Medulla oblongata (tissue), 1 donor: ENCODE measurements at regions not wholly inside any gene's neighbourhood (a gene's known extent, or its start where the extent isn't known, plus 50 kb on each side); places are given as distances from the start of the nearest gene placed in this dataset.
A peak's percentile ranks its signal among the peaks of the same experiment; 100 is the strongest.

Experiments used
- DNase-seq: peaks from one replicate; pipeline ENCODE4 v3.0.0-alpha.2; 2015; ENCODE audit errors: extremely low spot score

DNA sequence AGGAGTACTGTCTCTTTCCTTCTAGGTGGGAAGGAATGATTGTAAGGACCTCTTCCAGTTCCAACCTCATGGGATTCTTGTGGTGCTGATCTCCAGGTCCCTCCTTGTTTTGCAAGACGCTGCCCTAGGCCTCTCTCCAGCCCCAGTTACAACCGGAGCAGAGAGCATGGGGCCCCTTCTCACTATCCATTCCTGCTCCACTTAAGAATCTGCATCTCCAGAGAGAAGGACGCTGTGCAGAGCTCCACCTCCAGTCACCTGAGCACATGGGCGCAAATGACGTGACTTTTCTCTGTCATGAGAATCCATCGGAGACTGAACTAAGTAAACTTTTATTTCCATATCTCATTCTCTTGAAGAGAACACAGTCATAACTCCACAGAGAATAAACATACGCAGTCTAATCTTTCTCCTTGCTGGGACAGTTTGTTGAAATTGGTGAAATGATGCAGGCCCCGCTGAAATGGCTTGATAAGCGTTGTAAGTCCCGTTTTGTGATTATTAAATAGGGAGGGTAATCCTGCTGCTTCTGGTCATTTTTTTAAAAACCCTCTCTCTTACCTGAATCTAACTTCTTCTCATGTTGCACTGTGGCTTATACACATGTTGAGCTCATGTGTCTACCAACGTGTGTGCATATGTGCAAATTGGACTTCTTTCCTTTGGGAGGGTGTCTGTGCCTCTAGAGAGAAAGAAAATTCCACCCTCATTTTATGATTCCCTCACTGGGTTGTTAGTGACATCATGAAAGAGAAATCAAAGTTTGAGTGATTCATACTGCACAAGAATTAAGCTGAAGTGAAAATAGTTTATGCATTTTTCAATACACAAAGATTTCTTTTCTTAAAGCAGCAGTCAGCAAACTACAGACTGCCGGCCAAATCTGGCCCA lies 133.2 kb upstream of the TBX20 start:
- DNase-seq: no peak

DNA sequence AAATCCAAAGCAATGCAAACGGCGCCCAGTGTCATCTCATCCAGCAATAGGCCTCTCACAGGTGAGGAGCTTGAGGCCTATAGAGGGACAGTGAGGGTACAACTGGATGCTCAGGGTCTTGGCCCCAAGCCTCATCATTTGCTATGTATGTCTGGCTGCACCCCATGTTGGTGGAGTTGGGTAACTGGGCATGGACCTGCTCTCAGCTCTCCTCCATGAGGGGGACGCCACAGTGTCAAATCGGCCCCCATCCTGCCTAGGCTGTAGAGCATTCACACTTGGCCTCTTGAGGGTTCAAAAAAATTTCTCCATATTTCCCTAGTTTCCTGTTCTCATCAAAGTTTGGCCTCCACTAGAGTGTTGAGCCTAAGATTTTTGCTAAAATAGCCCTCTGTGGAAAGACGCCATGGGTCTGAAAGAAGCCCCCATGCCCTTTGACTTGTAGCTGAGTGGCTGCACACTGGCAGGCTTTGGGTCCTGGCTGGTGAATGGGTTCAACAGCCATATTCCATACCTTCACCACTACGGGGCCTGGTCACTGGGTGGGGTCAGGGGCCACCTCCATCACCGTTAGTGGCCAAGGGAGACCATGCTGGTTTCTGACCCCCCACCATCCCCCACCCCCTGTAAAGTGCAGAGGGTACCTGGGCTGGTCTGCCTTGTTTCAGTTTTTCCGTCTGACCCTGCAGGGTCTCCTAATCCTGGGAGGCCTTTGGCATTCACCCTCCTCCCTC lies 132.3 kb upstream of the TBX20 start:
- DNase-seq: no peak

DNA sequence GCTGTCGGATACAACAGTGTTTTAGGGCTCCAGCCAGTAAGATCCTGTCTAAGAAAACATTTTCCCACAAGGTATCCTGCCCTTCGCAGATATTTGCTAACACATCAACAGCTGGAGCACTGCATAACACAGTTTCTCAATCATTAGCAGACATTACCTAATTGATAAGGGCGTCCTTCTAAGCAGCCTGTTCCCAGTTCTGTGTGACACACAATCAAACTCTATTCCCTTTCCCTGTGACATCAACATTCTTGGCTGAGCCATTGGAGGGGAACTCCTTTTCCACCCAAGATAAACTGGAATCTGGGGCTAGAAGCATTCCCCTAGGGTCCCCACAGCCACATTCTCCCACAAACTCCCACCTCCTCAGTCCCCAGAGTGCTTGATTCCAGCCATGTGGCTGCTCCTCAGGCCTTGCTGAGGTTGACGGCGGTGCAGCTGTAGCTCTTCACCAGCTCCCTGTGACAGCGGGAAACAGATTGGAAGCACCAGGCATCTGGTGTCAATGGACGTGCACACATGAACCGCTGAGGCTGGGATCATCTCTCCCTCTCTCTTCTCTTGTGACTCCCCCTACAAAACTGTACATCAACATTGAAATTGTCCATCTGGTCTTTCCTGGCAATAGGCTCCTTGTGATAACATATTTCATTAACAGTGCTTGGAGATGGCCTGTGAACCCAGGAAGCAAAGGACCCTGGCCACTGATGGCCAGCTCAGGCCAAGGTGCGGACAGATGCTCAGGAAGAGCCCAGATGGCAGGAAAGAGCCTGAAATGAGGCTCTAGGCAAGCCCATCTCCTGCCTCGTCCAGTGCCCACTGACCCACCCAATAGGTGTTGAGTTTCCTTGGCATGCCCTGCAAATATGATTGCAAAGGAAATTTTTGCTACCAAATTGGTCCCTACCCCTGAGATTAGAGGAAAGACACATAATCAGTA lies 131.1 kb upstream of the TBX20 start:
- no peak for DNase-seq

DNA sequence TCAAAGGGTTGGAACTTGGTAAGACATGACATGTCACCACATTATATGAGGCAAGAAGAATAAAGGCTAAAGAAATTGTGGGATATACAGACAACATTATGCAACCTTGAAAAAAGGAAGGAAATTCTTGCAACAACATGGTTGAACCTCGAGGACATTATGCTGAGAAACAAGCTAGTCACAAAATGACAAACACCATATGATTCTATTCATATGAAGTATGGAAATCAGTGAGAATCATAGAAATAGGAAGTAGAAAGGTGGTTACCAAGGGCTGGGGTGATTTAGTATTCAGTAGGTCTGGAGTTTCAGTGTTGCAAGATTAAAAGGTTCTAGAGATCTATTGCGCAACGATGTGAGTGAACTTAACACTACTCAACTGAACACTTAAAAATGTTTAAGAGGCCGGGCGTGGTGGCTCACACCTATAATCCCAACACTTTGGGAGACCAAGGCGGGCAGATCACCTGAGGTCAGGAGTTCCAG lies 126.9 kb upstream of the TBX20 start:
- peak; percentile 43 for DNase-seq

DNA sequence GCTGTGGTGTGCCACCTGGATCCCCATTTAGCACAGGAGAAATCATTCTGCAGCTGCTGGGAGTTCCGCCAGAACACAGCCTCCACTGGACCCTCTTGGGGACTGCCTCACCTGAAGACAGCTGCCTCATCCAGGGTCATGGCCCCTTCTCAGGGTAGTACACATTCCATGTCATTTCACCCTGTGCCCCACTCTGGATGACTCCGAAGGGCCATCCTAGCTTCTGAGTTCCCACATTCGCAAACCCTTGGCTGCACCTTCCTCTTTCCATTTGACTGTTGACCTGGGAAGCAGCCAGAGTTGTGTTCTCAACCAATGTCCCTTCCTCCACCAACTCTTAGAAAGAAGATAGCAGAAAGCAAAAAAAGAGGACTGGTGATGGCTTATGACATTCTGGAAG lies 125.6 kb upstream of the TBX20 start:
- DNase-seq: peak; percentile 72

DNA sequence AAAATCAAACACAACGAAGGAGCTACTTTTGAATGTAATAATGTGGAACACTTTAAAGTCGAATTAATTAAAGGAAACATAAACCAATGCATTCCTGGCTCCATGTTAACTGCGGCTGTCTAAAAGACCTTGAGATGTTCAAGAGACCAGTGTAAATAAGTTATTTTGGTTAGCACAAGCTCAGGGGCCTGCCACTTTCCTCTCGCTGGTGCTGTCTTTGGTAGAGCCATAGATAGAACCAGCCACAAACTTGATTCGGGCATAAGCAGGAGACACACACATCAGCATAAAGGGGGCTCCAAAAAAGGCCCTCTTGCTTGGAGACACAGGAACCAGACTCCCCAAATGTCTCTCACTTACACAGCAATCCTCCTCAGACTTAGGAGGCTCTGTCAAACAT lies 121.6 kb upstream of the TBX20 start:
- DNase-seq: no peak

DNA sequence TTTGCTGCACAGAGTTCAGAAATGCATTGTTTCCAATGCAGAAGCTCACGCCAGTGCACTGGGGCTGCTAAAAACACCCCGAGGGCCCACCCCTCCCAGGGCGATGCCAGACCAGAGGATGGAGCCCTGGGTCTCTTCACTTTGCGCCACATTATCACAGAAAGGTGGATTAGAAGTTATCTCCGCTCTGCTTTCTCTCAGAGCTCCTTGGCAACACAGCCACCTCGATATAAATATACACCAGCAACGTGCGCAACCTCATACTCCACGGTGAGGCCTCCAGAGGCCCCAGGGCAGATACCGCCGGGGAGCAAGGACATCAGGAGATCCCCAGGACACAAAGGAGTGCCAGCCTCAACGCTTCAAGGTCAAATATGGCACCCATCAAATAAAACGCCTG lies 121.0 kb upstream of the TBX20 start:
- no peak for DNase-seq

DNA sequence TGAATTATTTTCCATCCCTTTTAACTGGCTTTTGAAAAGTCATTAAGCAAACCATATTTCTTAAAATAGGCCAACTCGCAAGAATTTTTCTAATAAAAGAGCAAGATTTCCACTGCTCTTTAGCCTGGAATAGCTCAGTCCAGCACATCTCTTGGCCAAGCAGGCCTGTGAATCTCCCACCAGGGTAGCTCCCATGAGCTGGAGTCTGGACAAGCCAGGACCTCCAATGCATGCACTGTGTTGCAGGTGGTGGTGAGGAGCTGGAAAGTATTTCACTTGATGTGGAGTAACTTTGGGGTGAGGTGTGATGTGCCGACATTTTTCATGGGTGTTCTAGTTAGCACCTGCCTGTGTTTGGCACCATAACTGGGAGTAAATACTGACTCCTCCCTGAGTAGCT lies 117.3 kb upstream of the TBX20 start:
- no peak for DNase-seq

DNA sequence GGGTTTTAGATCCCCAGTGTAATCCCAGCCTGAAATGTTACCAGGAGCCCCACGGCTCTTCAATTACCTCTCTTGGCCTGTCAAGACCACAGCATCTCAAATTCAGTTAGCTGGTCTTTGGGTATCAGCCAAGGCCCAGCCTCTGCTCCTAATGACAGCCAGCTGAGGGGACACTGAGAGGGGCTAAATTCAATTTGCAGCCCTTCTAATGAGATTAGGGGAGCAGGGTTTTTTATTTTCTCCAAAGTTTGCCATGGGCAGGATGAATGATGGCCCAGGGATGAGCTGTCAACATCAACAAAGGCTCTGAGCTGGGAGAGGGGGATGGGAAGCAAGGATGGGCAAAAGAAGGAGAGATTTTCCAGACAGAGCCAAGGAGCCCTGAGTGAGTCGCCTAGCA lies 116.8 kb upstream of the TBX20 start:
- no peak for DNase-seq

DNA sequence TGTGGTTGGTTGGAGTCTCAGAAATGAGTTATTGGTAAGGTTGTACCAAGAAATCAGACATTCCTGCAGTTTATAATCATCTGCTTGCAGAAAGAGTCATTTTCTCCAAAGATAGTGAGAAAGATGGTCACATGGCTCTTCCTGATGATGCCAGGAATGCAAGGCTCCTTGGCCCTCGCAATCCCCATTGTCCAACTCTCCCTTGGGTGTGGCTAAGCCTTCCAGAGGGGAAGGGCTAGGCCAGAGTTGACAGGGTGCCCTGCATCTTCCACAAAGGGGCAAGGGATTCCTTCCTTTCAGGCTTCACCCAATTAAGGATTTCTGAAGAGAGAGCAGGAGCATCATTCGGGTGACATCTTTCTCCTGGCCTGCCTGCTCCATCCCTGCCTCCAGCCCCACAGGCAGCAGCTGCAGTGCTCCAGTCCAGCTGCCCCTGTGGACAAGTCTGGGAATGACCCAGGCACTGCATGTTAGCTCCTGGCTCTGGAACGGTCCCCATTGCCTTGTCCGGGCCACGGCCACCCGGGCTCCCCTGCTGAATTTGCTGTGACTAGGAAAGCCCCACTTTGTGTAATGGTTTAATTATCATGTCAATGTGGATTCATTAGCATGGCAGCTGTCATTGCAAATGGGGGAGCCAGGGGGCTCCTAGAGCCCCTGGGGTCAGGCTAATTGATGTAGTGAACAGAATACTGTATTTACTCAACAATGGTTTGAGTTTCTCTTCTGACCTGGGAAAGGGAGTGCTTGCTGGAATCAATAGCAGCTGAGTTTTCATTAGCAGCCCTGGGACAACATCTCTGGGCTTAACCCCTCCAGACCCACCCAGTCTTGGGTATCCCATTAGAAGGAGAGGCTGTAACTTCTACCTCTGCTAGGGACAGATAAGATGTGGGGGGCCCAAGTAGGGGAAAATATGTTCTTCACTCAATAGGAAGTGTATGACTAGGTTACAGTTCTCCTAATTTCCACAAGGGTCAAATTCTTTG lies 112.6 kb upstream of the TBX20 start:
- no peak for DNase-seq

DNA sequence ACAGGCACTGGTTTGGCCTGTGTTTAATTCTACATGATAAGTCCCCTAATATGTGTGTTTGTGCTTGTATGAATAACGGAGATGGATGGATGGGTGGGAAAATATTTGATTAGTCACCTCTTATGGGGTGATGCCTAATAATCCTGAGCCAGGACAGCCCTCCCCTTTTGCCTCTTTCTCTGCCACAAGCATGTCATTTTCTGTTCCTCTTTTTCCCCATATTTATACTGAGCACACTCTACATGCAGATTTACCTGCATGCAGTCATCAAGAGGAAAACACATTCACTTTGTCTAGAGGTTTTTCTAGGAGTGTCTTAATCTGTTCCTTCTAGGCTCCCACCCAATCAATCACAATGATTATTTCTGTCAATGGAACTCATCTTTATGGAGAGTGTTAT lies 111.6 kb upstream of the TBX20 start:
- DNase-seq: no peak

DNA sequence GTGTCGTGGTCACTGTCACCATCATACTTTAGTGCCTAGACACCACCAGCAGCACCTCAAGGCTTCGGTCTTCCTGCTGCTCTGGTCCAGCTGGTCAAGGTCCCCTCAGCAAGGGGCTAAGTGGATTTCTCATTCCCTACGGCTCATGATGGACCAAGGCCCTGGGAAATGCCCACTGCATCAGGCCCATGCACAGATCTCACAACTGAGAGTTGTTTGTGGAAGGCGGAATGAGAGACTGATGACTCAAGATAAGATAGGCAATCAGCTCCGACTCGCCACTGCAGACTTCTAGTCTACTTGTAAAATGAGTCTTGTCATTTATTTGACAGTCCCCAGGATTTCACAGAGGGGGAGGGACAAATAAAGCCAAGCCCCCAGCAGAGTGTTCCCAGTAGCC lies 108.4 kb upstream of the TBX20 start:
- no peak for DNase-seq

DNA sequence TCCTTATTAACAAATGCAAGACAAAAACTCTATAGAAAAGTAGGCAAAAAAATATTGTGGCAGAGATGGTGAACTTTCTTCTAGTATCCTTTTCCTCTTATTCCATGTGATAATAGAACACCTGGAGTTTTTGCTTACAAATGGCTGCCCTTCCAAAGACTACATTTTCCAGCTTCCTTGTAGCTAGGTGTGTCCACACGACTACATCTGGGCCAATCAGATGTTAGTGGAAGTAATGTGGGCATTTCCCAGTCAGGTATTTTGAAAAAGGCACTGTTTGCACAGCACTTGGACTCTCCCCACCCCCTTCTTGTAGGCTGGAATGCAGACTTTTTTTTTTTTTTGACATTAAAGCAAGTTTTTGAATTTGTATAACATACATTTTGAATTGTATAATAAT lies 105.5 kb upstream of the TBX20 start:
- DNase-seq: no peak

DNA sequence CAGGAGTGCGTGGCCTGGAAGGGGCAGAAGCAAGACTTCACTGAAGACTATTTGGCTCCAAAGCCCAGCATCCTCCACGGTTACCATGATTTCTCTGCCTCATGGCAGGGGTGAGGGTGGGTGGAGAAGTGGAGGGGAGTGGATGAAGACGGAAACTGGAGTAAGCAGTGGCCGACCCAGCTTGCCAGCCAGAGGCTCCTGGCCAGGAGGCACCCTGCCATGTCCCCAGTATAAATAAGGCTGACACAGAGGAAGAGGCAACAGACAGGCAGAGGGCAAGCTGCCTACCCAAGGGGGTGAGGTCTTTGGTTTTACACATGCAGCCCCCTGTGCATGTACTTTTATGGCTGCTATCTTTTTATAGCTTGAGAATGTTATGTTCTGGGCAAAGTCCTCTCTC lies 102.6 kb upstream of the TBX20 start:
- peak; percentile 24 for DNase-seq

DNA sequence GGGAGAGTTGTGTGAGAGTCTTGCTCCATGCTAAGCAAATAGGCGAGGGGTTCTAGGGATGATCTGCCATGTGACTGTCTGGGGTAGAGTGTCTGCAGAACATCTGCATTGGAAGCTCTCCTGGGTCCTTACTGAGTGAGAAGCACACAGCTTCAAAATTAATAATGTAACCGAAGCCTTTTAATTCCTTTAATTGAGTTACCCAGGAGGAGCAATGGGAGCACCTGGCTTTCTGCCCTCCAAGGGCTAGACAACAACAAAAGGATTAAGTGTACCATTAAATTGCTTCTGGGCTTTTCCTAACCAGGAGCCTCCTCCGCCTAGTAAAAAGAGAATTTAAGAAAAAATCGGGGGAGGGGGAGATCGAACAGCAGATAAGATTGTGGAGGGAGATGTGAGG lies 102.0 kb upstream of the TBX20 start:
- DNase-seq: no peak

DNA sequence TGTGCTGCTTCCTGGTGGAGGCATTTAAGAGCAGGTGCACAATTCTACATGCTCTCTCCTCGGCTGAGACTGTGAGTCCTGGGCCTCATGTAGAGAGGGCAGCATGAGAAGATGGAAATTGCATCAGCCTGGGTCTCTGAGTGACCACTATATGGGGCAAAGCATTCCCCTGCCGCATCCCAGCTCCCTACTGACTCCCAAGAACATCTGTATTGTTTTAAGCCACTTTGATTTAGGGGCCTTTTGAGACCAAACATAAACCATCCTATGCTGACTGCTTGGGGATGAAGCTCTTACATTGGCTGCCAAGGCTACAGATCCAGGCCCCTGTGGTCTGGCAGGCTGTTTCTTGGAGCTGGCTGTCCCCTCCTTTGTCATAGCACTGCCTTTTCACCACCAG lies 101.3 kb upstream of the TBX20 start:
- peak; percentile 30 for DNase-seq

DNA sequence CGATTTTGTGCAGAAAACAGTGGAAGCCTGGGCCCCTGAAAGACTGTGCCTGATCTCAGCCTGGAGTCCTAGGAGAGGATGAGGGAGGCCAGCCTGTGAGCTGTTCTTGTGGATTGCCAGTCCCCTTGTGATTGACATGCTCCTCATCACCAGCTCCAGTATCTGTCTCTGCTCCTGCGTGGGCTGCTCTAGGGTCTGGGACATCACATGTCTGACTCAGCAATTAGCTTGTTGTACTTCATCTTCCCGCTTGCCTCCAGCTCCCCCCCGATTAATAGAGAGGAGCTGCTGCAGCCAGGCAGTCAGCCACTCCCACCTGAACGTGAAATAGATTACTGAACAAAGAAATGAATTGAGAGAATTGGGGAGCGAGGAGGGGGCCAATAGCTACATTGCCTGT lies 99.6 kb upstream of the TBX20 start:
- no peak for DNase-seq

DNA sequence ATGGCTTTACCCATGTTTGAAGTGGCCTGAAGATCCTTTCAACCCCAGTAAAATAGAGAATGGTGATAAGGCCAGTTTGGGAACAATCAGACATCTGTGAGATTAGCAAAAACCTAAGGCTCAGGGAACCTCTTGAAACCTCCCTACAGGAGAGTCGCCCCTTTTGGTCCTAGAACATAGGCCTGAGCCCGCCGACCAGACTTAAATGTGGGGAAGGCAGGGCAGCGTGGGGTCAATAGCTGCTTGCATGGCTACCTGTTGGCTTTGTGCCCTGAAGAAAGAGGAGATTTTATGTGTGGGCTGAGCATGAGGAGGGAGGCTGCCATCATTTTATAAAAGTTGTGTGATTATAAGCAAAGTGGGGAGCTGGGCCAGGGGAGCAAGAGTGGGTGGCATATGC lies 97.6 kb upstream of the TBX20 start:
- no peak for DNase-seq

DNA sequence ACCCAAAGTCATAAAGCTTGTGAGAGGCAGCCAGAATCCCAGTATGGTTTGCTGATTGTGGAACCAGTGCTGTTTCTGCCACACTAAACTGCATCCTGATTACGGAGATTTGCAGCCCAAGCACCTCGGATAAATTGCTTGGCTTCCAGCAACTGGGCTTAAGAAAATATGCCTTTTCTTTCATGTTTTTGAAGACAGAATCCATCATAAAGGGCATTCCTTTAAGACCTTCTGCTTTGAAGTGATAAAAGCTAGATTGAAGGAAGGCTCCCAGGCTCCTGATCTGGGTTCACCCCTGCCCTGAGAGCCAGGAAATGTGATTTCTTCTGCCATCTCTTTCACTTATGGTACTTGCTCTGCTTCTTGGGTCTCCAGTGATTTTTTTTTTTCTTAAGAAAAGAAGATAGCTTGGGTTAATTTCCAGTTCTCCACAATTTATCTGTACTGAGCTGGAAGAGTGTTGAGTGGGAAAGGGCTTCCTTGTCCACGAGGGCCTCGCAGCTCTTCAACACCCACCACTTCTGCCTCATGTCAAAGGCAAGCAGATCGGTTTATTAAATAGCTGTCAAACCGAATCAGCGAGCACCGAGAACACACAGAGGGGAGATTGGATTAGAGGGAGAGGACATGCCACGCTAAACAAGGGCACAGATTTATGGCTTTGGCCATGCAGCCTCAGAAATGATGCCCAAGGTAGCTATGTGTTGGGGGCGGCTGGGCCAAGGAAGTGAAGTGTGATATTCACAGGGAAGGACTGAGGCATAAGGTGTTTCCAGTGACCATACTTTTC lies 94.9 kb upstream of the TBX20 start:
- DNase-seq: no peak

DNA sequence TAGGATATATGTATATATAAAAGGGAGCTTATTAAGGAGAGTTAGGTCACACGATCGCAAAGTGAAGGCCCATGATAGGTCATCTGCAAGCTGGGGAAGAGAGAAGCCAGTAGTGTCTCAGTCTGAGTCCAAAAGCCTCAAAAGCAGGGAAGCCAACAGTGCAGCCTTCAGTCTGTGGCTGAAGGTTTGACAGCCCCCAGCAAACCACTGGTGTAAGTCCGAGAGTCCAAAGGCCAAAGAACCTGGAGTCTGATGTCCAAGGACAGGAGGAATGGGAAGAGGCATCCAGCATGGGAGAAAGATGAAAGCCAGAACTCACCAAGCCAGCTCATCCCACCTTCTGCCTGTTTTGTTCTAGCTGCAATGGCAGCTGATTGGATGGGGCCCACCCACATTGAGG lies 88.9 kb upstream of the TBX20 start:
- DNase-seq: no peak
